ENCODE measurements at regions not wholly inside any gene's neighbourhood (a gene's known extent, or its start where the extent isn't known, plus 50 kb on each side); places are given as distances from the start of the nearest gene placed in this dataset.
"Not testable (repeated sequence)": the region's sequence is repeated elsewhere in the genome, so short reads cannot be mapped to it uniquely, and the experiment has no call there.

DNA sequence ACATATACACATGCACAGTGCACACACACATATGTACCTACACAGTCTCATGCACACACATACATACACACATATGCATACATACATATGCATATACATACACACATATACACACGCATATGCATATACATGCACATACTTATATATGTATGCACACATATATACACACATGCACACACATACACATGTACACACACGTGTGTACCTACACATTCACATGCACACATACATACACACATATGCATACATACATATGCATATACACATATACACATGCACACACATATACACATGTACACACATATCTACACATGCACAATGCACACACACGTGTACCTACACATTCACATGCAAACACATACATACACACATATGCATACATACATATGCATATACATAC is 100.3 kb upstream of the TWIST2 start:
- DNase-seq (ENCODE audit: low read depth in 2 of 2), result no peak

DNA sequence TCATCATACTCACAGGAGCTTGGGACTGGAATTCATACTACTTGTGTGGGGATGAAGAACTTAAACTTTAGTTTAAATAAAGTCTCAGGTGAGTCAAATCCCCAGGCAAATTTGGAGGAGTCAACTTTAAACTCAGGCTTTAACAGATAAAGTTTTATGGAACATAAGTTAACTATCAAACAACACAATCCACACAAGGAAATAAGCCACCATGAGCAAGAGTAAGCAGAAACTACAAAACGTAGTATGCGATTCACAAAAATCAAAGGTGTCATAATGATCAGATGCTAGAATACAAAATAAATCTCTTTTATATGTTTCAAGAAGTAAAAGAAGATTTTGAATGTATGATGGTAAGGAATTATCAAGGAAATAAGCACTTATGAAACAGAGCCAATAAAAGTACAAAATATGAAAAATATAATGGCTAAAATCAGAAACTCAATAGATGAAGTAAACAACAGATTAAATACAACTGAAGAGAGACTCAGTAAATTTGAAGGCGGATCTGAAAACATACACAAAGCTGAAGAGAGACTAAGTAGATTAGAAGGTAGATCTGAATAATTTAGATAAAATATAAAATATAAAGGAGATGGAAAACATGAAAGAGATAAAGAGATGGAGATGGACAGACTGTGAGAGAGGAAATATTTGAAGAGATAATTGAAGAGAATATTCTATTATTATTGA is 97.5 kb upstream of the TWIST2 start:
- no peak for DNase-seq (ENCODE audit: low read depth in 2 of 2)

DNA sequence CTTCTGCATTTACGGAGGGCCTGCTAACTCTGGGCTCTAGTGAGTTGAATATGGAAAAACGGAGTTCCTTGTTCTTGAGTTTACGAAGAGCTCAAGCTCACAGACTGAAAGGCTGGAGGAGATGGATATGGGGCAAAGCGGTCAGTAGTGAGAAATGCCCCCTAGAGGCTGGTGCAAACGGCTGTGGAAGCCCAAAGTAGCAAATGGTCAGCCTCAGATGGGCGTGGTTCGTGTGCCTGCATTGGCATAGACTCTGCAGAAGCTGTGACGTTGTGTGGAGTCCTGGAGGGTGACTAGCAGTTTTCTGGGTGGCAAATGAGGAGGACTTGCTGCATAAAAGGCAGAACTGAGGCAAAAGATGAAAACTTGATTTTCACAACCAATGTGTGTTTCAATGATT is 93.6 kb upstream of the TWIST2 start:
- DNase-seq (ENCODE audit: low read depth in 2 of 2), result no peak

DNA sequence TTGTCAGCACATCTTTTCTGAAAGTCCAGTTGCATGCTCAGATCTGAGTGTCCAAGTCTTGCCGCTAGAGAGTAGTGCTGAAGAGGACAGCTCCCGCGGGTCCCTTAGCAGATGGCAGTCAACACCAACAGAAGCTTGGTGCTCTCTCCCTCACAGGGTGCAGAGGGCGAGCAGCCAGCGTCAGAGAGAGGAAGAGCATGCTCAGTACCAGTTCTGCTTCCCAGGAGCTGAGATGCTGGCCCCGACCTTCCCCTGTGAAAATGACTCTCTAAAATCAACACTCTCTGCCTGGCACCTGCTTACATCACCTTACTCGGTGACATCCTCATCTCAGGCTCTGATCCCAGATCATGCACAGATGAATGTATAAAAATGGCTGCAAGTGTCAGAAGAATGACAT is 86.0 kb upstream of the TWIST2 start:
- DNase-seq (ENCODE audit: low read depth in 2 of 2), result no peak

DNA sequence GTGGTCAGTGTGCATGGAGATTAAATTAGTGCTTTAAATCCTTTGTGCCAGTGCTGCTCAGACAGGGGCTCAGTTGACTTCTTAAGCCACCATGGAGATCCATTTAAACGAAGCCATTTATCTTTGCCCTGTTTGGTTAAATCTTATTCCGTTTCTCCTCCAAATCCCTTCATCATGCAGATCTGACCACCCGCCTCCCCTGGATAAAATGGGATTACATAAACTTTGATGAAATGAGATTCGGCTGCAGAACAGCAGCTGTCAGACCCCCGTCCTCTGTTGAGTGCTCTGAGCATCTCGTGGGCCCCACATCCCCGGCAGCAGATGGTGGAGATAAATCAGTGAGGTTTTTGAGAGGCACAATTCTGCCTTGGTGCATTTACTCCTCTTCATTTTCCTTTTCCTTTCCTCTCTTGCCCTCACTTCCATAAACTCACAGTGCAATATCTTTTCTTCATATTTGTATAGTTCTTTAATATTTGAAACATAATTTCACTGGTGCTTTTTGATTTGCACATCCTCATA is 84.4 kb upstream of the TWIST2 start:
- DNase-seq (ENCODE audit: low read depth in 2 of 2), result no peak

DNA sequence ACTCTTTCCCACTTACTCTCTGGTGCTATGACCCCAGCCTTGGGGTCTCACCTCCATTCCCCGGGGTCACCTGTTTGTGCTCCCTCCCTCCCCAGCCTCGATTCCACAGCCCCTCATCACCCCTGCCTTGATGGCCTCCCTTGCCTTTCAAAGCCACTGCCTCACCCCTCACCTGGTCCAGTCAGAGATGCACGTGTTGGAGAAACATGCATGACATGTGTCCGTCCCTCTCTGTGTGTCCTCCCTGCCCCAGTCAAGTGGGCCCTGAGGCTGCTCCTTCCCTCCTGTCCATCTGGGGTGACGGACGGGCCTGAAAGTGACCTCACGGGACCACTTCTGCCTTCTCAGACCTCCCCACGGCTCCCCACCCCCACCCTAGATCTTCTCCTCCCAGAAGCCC is 82.3 kb upstream of the TWIST2 start:
- DNase-seq (ENCODE audit: low read depth in 2 of 2), result no peak

DNA sequence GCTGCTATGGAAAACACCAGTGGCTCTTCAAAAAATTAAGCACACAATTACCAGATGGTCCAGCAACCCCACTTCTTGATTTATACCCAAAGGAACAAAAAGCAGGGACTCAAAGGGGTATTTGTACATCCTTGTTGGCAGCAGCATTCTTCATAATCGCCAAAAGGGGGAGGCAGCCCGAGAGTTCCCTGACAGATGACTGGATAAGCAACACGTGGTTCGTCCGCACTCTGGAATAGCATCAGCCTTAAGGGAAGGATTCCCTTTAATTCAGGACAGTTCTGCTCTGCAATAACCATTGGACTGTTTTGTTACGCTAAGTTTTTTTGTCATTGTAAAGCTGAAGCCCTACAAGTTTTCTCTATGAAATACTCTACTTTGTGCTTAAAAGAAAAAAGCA is 76.7 kb upstream of the TWIST2 start:
- DNase-seq (ENCODE audit: low read depth in 2 of 2), result no peak

DNA sequence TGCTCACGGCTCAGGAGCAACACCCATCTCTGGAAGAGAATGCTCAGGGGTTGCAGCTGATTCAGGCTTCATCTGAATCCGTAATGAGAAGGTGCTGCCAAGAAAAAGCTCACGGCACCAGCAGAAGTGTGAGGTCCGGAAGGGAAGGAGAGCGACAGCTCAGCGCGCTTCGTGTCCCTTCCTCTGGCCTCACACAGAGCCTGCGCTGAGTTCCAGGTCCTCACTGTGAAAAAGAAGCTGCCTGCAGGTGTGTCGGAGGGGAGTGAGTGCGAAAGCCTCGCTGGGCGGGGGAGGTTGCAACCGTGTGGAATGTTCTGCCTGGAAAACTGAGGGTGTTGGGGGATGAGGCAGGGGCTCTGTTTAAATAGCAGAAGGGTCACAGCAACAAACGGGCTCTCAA is 76.2 kb upstream of the TWIST2 start:
- DNase-seq (ENCODE audit: low read depth in 2 of 2), result no peak

DNA sequence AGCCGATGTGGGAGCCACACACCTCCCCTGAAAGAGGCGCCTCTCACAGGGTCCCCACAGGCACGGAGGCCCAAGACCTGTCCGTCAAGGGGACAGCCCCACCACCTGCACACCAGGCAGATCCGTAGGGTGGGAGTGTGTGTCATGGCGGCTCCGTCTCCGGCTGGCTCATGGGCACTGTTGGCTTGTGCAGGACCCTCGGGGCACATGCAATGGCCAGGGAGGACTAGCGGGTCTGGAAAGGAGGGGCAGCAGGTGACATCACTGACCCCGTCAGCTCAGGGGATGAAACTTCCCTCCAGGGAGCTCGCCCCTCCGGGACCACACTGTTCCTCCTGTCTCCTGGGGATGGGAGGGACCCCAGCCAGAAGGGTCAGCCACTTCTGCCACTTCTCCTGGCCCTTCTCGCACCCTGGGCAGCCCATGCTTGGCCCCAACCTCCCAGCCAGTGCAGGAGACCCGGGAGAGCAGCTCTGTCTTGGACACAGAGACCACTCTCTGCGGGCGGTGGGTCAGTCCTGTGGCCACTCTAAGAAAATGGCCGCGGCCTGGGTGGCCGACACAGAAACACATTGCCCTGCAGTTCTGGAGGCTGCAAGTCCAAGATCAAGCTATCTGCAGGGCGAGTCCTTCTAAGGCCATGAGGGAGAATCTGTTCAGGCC is 75.1 kb upstream of the TWIST2 start:
- no peak for DNase-seq (ENCODE audit: low read depth in 2 of 2)

DNA sequence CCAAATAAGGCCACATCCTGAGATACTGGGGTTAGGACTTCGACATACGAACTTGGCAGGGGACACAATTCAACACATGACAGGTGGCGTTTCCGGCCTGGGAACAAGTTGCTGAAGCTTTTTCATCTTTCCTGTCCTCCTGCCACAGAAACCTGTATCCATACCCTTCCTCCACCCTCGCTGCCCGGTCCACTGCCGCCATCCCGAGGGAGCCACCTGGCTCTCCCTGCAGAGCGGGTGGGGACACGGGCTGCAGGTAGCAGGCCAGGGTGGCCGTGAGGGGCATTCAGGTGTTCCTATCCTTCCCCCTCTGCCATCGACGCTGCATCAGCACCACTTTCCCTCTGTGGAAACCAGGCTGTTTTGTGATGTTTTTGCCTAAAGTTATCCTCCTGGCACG is 74.4 kb upstream of the TWIST2 start:
- no peak for DNase-seq (ENCODE audit: low read depth in 2 of 2)

DNA sequence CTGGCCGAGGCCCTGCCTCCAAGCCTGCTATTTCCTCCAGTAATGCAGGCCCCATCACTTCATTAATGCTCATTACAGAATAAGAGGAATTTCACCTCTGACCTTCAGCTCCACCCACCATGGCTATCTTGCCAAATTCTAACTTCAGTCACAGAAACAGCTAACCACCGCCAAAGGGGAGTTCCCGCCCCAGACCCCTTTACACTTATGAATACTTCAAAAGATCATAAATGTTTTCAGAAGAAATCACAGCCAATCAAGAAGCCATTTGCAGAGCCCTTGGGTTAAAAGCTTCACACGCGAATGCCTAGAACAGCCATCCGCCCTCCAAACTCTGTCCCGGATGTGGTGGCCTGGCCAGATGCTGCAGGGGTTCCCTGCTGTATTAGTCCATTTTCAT is 73.8 kb upstream of the TWIST2 start:
- DNase-seq (ENCODE audit: low read depth in 2 of 2), result no peak

DNA sequence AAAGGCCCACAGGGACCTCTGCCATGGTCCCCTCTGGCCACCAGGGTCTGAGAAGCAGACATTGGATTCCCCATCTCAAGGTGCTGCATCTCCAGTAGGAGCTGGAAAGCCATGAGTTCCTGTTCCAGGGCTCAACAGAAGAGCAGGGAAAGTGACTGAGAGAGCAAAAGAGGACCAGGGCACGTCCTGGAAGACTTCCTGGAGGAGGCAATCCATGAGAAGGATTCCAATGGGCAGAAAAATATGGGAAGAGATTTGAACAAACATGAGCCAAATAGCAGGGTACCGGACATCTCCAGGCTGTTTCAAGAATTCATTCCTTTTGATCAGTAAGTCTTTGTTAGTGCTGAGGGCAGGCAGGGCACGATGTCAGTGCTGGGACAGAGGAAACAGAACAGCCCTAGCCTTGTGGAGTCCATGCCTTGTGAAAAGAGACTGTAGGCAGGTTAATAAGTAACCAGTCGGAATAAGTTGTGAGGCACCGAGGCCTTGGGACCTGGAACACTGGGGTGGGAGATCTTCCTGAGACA is 72.8 kb upstream of the TWIST2 start:
- no peak for DNase-seq (ENCODE audit: low read depth in 2 of 2)

DNA sequence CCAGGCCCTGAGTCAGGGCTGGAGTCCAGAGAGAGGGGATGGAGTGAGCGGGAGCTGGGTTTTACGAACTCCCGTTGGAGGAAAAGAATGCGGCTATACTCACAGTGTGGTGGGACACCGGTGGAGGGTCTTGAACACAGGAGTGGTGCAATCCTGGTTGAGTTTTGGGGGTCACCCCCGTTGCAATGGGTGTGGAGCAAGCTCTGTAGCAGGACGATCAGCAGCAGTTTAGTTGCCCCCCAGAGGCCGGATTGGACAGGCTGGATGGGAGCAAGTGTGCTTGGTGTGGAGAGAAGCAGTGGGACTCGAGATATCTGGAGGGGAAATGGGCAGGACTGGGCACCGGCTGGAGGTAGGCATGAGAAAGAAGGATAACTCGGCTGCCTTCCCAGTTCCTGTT is 72.3 kb upstream of the TWIST2 start:
- no peak for DNase-seq (ENCODE audit: low read depth in 2 of 2)

DNA sequence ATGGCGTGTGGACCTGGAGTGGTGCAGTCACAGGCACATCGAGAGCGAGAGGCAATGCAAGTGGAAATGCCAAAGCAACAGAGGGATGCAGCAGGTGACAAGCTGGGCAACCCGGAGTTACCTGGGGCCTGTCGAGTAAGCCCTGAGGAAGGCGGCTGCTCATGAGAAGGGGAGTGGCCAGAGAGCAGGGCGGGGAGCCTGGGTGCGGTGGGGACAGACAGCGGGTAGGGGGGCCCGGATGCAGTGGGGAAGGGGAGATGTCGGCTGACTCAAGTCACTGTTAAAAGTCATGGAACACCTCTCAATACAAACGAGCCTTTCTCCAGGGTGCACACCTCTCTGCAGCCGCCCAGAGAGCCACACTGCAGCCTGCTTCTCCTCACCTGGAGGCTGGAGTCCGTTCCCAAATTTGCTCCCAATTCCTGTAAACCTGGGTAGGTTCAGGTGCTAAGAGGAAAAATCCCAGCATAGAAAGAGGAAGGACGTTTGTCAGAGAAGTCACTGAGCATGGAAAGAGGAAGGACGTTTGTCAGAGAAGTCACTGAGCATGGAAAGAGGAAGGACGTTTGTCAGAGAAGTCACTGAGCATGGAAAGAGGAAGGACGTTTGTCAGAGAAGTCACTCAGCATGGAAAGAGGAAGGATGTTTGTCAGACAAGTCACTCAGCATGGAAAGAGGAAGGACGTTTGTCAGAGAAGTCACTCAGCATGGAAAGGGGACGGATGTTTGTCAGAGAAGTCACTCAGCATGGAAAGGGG is 71.7 kb upstream of the TWIST2 start:
- no peak for DNase-seq (ENCODE audit: low read depth in 2 of 2)

DNA sequence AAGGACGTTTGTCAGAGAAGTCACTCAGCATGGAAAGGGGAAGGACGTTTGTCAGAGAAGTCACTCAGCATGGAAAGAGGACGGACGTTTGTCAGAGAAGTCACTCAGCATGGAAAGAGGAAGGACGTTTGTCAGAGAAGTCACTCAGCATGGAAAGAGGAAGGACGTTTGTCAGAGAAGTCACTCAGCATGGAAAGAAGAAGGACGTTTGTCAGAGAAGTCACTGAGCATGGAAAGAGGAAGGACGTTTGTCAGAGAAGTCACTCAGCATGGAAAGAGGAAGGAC is 71.2 kb upstream of the TWIST2 start:
- not testable (repeated sequence) for DNase-seq (ENCODE audit: low read depth in 2 of 2)

DNA sequence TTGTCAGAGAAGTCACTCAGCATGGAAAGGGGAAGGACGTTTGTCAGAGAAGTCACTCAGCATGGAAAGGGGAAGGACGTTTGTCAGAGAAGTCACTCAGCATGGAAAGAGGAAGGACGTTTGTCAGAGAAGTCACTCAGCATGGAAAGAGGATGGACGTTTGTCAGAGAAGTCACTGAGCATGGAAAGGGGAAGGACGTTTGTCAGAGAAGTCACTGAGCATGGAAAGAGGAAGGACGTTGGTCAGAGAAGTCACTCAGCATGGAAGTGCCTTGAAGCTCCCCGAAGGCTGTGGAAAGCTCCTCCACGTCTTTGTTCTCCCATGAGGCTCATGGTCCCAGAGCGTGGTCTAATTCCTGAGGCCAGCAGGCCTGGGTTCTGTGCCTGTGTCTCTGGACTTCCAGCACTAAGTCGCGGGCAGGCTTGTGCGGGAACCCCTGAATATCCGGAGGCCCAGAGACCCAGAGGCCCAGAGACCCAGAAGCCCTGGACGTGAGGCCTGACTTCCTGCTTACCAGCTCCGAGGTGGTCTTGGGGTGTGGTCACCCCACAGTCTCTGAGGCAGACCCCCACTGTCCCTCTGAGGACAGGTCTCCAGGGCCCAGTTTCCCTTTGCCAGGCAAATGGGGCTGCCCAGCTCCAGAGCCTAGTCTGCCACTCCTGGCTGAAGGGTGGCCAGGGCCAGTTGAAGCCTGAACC is 70.4 kb upstream of the TWIST2 start:
- DNase-seq (ENCODE audit: low read depth in 2 of 2), result no peak

DNA sequence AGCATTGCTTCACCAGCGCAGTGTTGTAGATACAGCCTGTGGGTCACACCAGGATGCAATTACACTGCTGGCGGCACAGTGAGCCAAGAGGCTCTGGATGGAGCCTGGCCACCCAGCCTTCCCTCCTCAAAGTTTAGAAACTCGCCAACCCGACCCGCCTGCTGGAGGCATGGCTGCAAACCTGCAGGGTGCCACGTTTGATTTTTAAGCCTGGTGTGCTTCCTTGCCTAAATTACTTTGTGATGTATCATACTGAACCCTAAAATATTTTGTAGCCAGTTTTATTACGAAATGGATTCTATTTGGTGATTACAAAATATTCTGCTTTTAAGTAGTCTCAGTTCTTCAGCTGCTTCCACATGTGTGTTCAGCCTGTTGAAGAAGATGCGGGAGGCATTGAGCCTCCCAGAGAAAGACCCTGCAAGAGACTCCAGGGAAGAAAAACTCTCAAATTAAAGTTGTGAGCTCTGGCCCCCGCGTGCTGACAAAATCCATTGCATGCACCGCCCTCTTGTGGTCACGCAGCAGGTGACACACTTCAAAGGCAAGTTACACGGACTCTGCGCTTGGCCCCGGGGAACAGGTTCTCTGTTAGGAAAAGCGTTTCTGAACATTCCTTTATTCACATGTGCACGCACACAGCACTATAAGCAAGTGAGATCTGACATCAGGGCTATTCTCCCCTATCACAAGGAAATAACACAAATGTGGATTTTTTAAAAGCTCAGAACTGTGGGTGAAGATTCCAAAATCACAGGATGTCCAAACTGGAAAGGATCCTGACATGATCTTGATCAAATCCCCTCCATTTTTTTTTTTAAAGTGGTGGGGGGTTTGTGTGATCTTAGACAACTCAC is 63.0 kb upstream of the TWIST2 start:
- peak; percentile 5 to 19 for DNase-seq (ENCODE audit: low read depth in 2 of 2)

DNA sequence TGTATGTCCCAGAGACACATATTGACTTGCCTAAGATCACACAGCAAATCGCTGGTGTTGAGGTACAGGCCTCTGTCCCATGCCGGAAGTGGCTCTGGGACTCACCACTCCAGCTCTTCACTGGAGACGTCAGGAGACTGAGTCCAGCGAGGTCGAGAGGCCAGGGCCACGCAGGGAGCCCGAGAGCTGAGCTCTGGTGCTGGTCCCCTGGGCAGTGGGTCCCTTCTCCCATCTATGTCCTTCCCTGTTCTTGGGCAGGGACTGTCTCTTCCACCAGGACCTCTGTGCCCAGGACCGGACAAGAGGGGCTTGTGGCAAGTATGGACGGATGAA is 62.4 kb upstream of the TWIST2 start:
- no peak for DNase-seq (ENCODE audit: low read depth in 2 of 2)

DNA sequence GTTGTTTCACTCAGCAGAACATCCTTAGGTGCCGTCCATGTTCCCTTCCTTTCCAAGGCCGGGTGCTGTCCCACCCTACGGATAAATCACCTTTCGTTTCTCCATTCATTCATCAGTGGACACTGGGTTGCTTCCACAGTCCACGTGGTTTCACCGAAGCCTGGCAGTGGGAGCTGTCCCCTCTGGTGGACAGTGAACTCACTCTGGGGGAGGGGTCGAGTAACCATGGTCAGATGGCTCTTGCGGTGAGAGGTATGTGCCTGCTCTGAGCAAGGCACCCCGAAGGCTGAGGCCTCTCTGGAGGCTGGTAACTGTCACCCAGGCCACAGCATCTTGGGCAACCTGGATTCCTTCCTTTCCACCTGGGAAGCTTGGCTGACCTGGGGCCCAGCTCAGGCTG is 61.5 kb upstream of the TWIST2 start:
- no peak for DNase-seq (ENCODE audit: low read depth in 2 of 2)

DNA sequence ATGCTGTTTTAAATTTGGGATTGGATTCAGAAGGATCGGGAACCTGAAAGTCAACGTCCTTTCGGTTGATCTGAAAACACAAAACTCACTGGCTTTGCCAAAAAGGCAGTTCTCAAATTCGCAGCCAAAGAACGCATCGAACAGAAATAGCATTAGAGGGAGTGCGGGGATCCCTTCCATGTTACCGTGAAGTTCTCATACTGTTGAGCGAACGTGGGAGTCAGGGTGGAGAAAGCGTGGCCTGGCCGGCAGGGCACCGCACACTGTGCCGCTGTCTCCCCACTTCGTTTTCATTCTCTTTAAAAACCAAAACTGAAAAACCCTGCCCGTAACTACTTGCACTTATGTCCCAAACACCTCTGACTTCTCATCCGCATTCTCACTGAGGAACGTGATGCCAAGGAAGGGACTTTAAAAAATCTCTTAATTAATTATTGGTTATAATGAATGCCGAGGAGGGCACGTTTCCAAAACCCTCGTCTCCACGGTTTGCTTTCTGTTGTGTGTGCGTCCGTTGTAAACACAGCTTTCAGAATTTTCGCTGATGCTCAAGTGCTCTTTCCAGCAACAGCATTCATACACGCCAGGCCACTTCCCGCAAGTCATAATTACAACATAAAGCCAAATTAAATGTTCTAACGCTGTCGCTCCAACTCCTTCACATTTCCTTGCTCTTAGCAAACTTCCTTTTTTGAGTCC is 60.9 kb upstream of the TWIST2 start:
- no peak for DNase-seq (ENCODE audit: low read depth in 2 of 2)

DNA sequence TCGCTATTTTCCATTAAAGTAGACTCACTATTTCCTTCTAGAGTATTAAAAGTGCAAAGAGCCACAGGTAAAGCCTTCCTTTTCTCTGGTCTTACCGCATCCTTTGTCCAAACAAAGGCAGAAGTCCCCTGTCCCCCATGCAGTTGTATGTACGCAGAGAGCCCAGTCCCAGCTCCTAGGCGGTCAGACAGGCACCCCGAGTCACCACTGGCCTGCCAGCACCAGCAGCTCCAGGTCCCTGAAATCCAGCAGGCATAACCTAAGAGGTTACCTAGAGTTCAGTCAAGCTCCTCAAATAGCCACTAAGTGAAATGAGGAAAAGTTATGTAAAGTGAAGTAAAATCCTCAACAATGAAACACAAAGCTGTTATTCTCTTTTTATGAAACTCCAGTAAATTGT is 60.4 kb upstream of the TWIST2 start:
- DNase-seq (ENCODE audit: low read depth in 2 of 2), result no peak

Measured in activated CD8-positive, alpha-beta memory T cell treated with anti-CD3 and anti-CD28 coated beads for 4 hours (primary cell).